Heart left ventricle (tissue), 16 donors: ENCODE measurements at regions not wholly inside any gene's neighbourhood (a gene's known extent, or its start where the extent isn't known, plus 50 kb on each side); places are given as distances from the start of the nearest gene placed in this dataset.

ENCODE experiments used
- ATAC-seq, 4 donors: fragments of 200-7000 bp; cut with Tn5 transposase; one replicate each; pipeline ENCODE4 v1.9.1; 2020 to 2022; ENCODE audit warnings: moderate library complexity in 4 of 4, mild to moderate bottlenecking in 3 of 4, moderate number of reproducible peaks in 1 of 4
- DNase-seq, 5 donors: peaks; one replicate each; pipeline ENCODE4 v3.0.0-alpha.2; 2020
- H3K27ac ChIP-seq, 12 donors: fragments of 200-600 bp; sonication (generic) in 4 of 12; one replicate each; pipeline versions ENCODE4 v1.5.0 to v1.8.0; 2016 to 2022; ENCODE audit warnings: mild to moderate bottlenecking in 2 of 12
- H3K27me3 ChIP-seq, 9 donors: fragments of 200-600 bp; sonication (generic) in 2 of 9; one replicate each; pipeline versions ENCODE4 v1.5.1 to v1.8.0; 2016 to 2022; ENCODE audit warnings: mild to moderate bottlenecking in 3 of 9
- H3K36me3 ChIP-seq, 9 donors: fragments of 200-600 bp; sonication (generic) in 2 of 9; one replicate each; pipeline versions ENCODE4 v1.5.0 to v1.8.0; 2018 to 2022; ENCODE audit warnings: mild to moderate bottlenecking in 2 of 9
- H3K4me1 ChIP-seq, 12 donors: fragments of 200-600 bp; sonication (generic) in 4 of 12; one replicate each; pipeline versions ENCODE4 v1.5.0 to v1.8.0; 2016 to 2022; ENCODE audit warnings: mild to moderate bottlenecking in 3 of 12
- H3K4me3 ChIP-seq, 12 donors: fragments of 200-600 bp; sonication (generic) in 4 of 12; one replicate each; pipeline versions ENCODE4 v1.5.0 to v1.8.0; 2017 to 2022; ENCODE audit warnings: mild to moderate bottlenecking in 9 of 12, moderate library complexity in 4 of 12
- H3K9me3 ChIP-seq, 12 donors: fragments of 200-600 bp; sonication (generic) in 4 of 12; one replicate each; pipeline versions ENCODE4 v1.5.0 to v1.8.0; 2016 to 2022; ENCODE audit warnings: mild to moderate bottlenecking in 1 of 12
- POLR2A ChIP-seq, 2 donors: fragments of 450-650 bp; IDR thresholded peaks; one replicate each; pipeline ENCODE4 v1.6.1; 2017; ENCODE audit warnings: antibody characterized with exemption in 2 of 2, mild to moderate bottlenecking in 2 of 2, moderate library complexity in 2 of 2
- WGBS, 4 donors: extraction: QIAGEN DNeasy Blood & Tissue Kit in 2 of 4; methylation state at CpG; one replicate each; pipeline versions ENCODE4 v1.1.5 to v1.1.7; 2013 to 2018; 5-methylcytosine and 5-hydroxymethylcytosine counted together
- intact Hi-C, 10 donors: fragments of 100-400 bp; cut with DNase I; formaldehyde crosslinking; loops; one replicate each; pipeline versions ENCODE4 v1.11.1 to v1.14.2; 2022
- TF ChIP-seq, protein P1 (sequence below), 12 donors: fragments of 200-600 bp; sonication (generic) in 4 of 12; IDR thresholded peaks; one replicate each; pipeline versions ENCODE4 v1.5.0 to v1.8.0; 2018 to 2022; ENCODE audit warnings: antibody characterized with exemption in 12 of 12, mild to moderate bottlenecking in 5 of 12
- donor health status: ischemic (EF 13 %, LVEDD 7.1; RV severe dilation, severe dysfunction).
- donor health status: healthy with polysubstance abuse.
- donor health status: DM: no; HTN: yes; CAD: no.
- donor health status: DM: no; HTN: no; CAD: no.
- donor health status: ischemic (EF 25% LVEDD 6.9; RV normal size, moderate dysfunction).
- donor health status: ischemic (EF 25% LVEDD 5.7; RV mildly dilated, moderate dysfunction).
- donor health status: healthy.
- donor health status: DM: yes; HTN: yes; CAD: no.
- donor health status: ischemic (EF 35%, LVEDD 5.7; RV mildly dilated, moderate dysfunction).
- donor health status: nonischemic (EF 11% LVEDD 7.7; RV severe dilation, severe dysfunction).
- donor health status: DM: yes; HTN: yes; CAD: no.
- donor health status: PGD.
- donor health status: ischemic (EF 29% LVEDD 5.4; RV normal size, mild dysfunction).
- donor health status: nonischemic (EF 23%, LVEDD 6.1; RV moderate dilation, normal function).

DNA sequence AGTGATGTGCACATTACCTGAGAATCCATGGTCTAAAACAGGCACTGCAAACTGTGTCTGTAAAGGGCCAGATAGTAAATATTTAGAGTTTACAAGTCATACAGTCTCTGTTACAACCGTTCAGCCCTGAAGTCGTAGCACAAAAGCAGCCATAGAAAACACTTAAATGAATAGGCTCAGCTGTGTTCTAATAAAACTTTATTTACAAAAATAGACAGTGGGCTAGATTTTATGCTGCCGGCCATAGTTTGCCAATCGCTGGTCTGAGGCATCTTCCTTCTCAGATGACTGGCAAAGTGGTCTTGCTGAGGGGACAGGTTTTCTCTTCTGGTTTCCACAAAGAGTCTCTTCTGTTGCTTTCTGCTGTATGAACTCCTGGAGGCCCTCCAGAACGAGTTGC, 121.7 kb downstream of the EMX2 start:
- 72 to 76% (median 75%) methylated on average over 5 of the region's 5 CpGs for WGBS, 4 donors
- DNase-seq (no peak), ATAC-seq (no peak)
- no peak overlapping the region for H3K4me3 ChIP-seq
- no peaks in the 10 kb centered on the region for H3K4me1 ChIP-seq
- no peaks in the 10 kb centered on the region for H3K36me3 ChIP-seq
- TF ChIP-seq, protein P1, sequence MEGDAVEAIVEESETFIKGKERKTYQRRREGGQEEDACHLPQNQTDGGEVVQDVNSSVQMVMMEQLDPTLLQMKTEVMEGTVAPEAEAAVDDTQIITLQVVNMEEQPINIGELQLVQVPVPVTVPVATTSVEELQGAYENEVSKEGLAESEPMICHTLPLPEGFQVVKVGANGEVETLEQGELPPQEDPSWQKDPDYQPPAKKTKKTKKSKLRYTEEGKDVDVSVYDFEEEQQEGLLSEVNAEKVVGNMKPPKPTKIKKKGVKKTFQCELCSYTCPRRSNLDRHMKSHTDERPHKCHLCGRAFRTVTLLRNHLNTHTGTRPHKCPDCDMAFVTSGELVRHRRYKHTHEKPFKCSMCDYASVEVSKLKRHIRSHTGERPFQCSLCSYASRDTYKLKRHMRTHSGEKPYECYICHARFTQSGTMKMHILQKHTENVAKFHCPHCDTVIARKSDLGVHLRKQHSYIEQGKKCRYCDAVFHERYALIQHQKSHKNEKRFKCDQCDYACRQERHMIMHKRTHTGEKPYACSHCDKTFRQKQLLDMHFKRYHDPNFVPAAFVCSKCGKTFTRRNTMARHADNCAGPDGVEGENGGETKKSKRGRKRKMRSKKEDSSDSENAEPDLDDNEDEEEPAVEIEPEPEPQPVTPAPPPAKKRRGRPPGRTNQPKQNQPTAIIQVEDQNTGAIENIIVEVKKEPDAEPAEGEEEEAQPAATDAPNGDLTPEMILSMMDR (IDR thresholded peaks at IDR 0.05), result no peak
- TF ChIP-seq POLR2A (IDR thresholded peaks at IDR 0.05), result no peak
- intact Hi-C loops, result no loop called here
- no peaks in the 10 kb centered on the region for H3K9me3 ChIP-seq
- H3K27me3 ChIP-seq, result no peaks in the 10 kb centered on the region
- H3K27ac ChIP-seq, result no peak overlapping the region

DNA sequence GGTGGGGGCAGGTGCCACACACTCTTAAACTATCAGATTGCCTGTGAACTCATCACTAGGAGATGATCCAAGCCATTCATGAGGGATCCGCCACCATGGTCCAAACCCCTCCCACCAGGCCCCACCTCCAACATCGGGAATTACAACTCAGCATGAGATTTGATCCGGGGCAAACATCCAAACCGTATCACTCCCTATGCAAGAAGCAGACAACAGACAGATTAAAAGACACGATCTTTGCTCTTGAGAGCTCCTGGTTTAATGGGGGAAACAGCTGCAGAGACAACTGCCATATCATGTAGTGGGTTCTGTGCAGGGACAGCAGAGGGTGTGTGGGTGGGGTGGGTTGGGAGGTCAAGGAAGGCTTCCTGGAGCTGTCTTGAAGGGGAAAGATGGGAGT, 123.6 kb downstream of the EMX2 start:
- no peak overlapping the region for H3K4me3 ChIP-seq
- intact Hi-C loops, result no loop called here
- no peak for TF ChIP-seq POLR2A (IDR thresholded peaks at IDR 0.05)
- TF ChIP-seq, protein P1 (IDR thresholded peaks at IDR 0.05), result no peak
- no peaks in the 10 kb centered on the region for H3K36me3 ChIP-seq
- DNase-seq (no peak), ATAC-seq (no peak)
- H3K9me3 ChIP-seq, result no peaks in the 10 kb centered on the region
- H3K4me1 ChIP-seq, result no peaks in the 10 kb centered on the region
- H3K27ac ChIP-seq, result no peak overlapping the region
- no peaks in the 10 kb centered on the region for H3K27me3 ChIP-seq
- 38 to 53% (median 42%) methylated on average over 5 of the region's 5 CpGs for WGBS, 4 donors

DNA sequence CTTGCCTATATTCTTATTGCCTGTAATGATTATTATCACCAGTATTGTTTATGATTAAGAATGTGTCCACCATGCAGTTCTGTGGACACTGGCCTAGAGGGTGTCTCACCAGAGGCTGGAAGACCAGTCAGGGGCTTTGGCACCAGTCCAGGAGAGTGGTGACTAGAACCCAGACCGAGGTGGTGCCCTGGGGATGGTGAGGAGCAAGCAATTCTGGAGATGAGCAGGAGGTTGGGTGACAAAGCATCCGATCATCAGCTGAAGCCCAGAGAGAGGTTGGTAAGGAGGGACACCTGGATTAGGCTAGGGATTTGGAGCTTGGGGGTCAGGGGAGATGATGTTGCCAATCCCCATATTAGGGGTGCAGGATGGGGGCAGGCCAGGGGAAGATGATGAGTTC, 124.4 kb downstream of the EMX2 start:
- WGBS, 4 donors, result 65 to 81% (median 76%) methylated on average over 2 of the region's 2 CpGs
- Histone ChIP-seq H3K4me3 (no peak overlapping the region), H3K36me3 (no peaks in the 10 kb centered on the region), H3K9me3 (no peaks in the 10 kb centered on the region), H3K27me3 (no peaks in the 10 kb centered on the region), H3K4me1 (no peaks in the 10 kb centered on the region), H3K27ac (no peak overlapping the region)
- ATAC-seq (no peak), DNase-seq (no peak)
- TF ChIP-seq POLR2A (IDR thresholded peaks at IDR 0.05), result no peak
- TF ChIP-seq, protein P1 (IDR thresholded peaks at IDR 0.05), result no peak
- intact Hi-C loops, result no loop called here

DNA sequence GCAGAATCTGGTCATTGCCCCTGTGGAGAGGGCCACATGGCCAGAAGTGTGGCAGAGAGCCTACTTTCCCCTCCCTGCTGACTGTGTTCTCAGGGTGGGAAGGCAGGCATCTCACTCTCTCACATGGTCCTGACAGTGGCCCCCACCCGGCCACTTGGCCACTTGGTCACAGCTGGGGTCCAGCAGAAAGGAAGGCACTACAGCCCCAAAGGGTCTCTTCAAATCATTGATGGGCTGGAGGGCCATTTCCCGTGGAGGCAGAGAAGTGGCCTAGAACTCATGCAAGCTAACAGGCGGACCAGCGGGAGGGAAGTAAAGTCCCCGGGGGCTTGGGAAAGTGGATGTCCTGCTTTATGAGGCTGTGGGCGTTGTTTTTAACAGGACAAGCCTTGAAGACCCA, 125.3 kb downstream of the EMX2 start:
- 71 to 84% (median 75%) methylated on average over 6 of the region's 6 CpGs for WGBS, 4 donors
- ATAC-seq, result no peak

More for the DNA sequence above, 125.3 kb downstream of the EMX2 start:
- H3K36me3 ChIP-seq, result no peaks in the 10 kb centered on the region
- TF ChIP-seq, protein P1 (IDR thresholded peaks at IDR 0.05), result no peak
- TF ChIP-seq POLR2A (IDR thresholded peaks at IDR 0.05), result no peak
- no peaks in the 10 kb centered on the region for H3K4me1 ChIP-seq
- no peak overlapping the region for H3K4me3 ChIP-seq
- intact Hi-C loops, result no loop called here
- no peaks in the 10 kb centered on the region for H3K9me3 ChIP-seq
- no peak overlapping the region for H3K27ac ChIP-seq
- DNase-seq, result no peak
- H3K27me3 ChIP-seq, result no peaks in the 10 kb centered on the region
